ENCODE measurements at regions not wholly inside any gene's neighbourhood (a gene's known extent, or its start where the extent isn't known, plus 50 kb on each side); places are given as distances from the start of the nearest gene placed in this dataset.

- H3K27ac ChIP-seq (replicated peaks in 1 of 4) = no peak overlapping the region
- H3K4me1 ChIP-seq = no peaks in the 10 kb centered on the region
- H3K36me3 ChIP-seq = no peaks in the 10 kb centered on the region
- DNase-seq (ENCODE audit: extremely low spot score) = no peak
- no peaks in the 10 kb centered on the region for H3K9me3 ChIP-seq
- no peak overlapping the region for H3K4me3 ChIP-seq
- intact Hi-C loops (cut with DNase I) = no loop called here
- WGBS = 88% methylated on average over 4 of the region's 4 CpGs
- no peaks in the 10 kb centered on the region for H3K27me3 ChIP-seq
- TF ChIP-seq CTCF (IDR thresholded peaks at IDR 0.05) (no peak), POLR2AphosphoS5 (IDR thresholded peaks at IDR 0.05) (no peak), POLR2A (IDR thresholded peaks at IDR 0.05; ENCODE audit: low read depth) (no peak), EP300 (IDR thresholded peaks at IDR 0.05) (no peak)
These were observed 267.4 kb downstream of the GABRG2 start for GRCh38 chr5:162334944-162335343.

GRCh38 chr5:162360373-162360931 is 292.9 kb downstream of the GABRG2 start:
- H3K36me3 ChIP-seq = no peaks in the 10 kb centered on the region
- 90% methylated on average over 1 of the region's 1 CpG for WGBS
- no peaks in the 10 kb centered on the region for H3K27me3 ChIP-seq
- intact Hi-C loops (cut with DNase I) = no loop called here
- H3K4me1 ChIP-seq = no peaks in the 10 kb centered on the region
- no peak for DNase-seq (ENCODE audit: extremely low spot score)
- H3K9me3 ChIP-seq = no peaks in the 10 kb centered on the region
- no peak overlapping the region for H3K27ac ChIP-seq (replicated peaks in 1 of 4)
- H3K4me3 ChIP-seq = no peak overlapping the region
- TF ChIP-seq CTCF (IDR thresholded peaks at IDR 0.05) = no peak
- no peak for TF ChIP-seq POLR2AphosphoS5 (IDR thresholded peaks at IDR 0.05)
- no peak for TF ChIP-seq EP300 (IDR thresholded peaks at IDR 0.05)
- TF ChIP-seq POLR2A (IDR thresholded peaks at IDR 0.05; ENCODE audit: low read depth) = no peak

- Histone ChIP-seq H3K4me3 (no peak overlapping the region), H3K27me3 (no peaks in the 10 kb centered on the region), H3K9me3 (peaks cover 0 to 3% (median 0%) of the 10 kb centered on the region in 4 donors), H3K27ac (replicated peaks in 1 of 4) (no peak overlapping the region), H3K4me1 (no peaks in the 10 kb centered on the region), H3K36me3 (no peaks in the 10 kb centered on the region)
- intact Hi-C loops (cut with DNase I) = no loop called here
- no peak for DNase-seq (ENCODE audit: extremely low spot score)
- TF ChIP-seq POLR2AphosphoS5 (IDR thresholded peaks at IDR 0.05) (no peak), CTCF (IDR thresholded peaks at IDR 0.05) (no peak), EP300 (IDR thresholded peaks at IDR 0.05) (no peak), POLR2A (IDR thresholded peaks at IDR 0.05; ENCODE audit: low read depth) (no peak)
- 67% methylated on average over 3 of the region's 3 CpGs for WGBS
These were observed 304.7 kb downstream of the GABRG2 start for GRCh38 chr5:162372256-162372655.

- no peaks in the 10 kb centered on the region for H3K27me3 ChIP-seq
- no peaks in the 10 kb centered on the region for H3K4me1 ChIP-seq
- TF ChIP-seq POLR2A (IDR thresholded peaks at IDR 0.05; ENCODE audit: low read depth) (no peak), POLR2AphosphoS5 (IDR thresholded peaks at IDR 0.05) (no peak), CTCF (IDR thresholded peaks at IDR 0.05) (no peak), EP300 (IDR thresholded peaks at IDR 0.05) (no peak)
- H3K36me3 ChIP-seq = no peaks in the 10 kb centered on the region
- H3K4me3 ChIP-seq = no peak overlapping the region
- no peak for DNase-seq (ENCODE audit: extremely low spot score)
- H3K27ac ChIP-seq (replicated peaks in 1 of 4) = no peak overlapping the region
- 36% methylated on average over 1 of the region's 1 CpG for WGBS
- no peaks in the 10 kb centered on the region for H3K9me3 ChIP-seq
- intact Hi-C loops (cut with DNase I) = no loop called here
These were observed 310.3 kb downstream of the GABRG2 start for GRCh38 chr5:162377895-162378294.

GRCh38 chr5:162382839-162383238 is 315.3 kb downstream of the GABRG2 start:
- H3K36me3 ChIP-seq = no peaks in the 10 kb centered on the region
- H3K4me1 ChIP-seq = no peaks in the 10 kb centered on the region
- H3K4me3 ChIP-seq = no peak overlapping the region
- 65% methylated on average over 3 of the region's 3 CpGs for WGBS
- H3K27me3 ChIP-seq = no peaks in the 10 kb centered on the region
- no peak overlapping the region for H3K27ac ChIP-seq (replicated peaks in 1 of 4)
- intact Hi-C loops (cut with DNase I) = no loop called here
- TF ChIP-seq POLR2A (IDR thresholded peaks at IDR 0.05; ENCODE audit: low read depth) (no peak), EP300 (IDR thresholded peaks at IDR 0.05) (no peak), CTCF (IDR thresholded peaks at IDR 0.05) (no peak), POLR2AphosphoS5 (IDR thresholded peaks at IDR 0.05) (no peak)
- H3K9me3 ChIP-seq = no peaks in the 10 kb centered on the region
- DNase-seq (ENCODE audit: extremely low spot score) = no peak
